Muscle layer of duodenum (tissue), 2 donors: ENCODE measurements at regions not wholly inside any gene's neighbourhood (a gene's known extent, or its start where the extent isn't known, plus 50 kb on each side); places are given as distances from the start of the nearest gene placed in this dataset.
"Not testable (repeated sequence)": the region's sequence is repeated elsewhere in the genome, so short reads cannot be mapped to it uniquely, and the experiment has no call there.

Experiments
- H3K27ac ChIP-seq: one replicate; pipeline ENCODE4 v1.7.0; 2013; ENCODE audit warnings: mild to moderate bottlenecking, low read length
- H3K27me3 ChIP-seq: one replicate; pipeline ENCODE4 v1.7.0; 2013; ENCODE audit warnings: low read depth, mild to moderate bottlenecking, control low read depth, low read length
- H3K36me3 ChIP-seq, 2 donors: one replicate each; pipeline ENCODE4 v1.7.0; 2013; ENCODE audit warnings: low read length in 2 of 2, control low read depth in 1 of 2, mild to moderate bottlenecking in 1 of 2; ENCODE audit not compliant: insufficient read depth in 2 of 2, control insufficient read depth in 1 of 2
- H3K4me1 ChIP-seq, 2 donors: one replicate each; pipeline ENCODE4 v1.7.0; 2013; ENCODE audit warnings: low read length in 2 of 2, mild to moderate bottlenecking in 2 of 2, control low read depth in 1 of 2, moderate library complexity in 1 of 2; ENCODE audit not compliant: insufficient read depth in 2 of 2, control insufficient read depth in 1 of 2
- H3K4me3 ChIP-seq, 2 donors: one replicate each; pipeline ENCODE4 v1.7.0; 2013; ENCODE audit warnings: low read length in 2 of 2, low read depth in 1 of 2, mild to moderate bottlenecking in 1 of 2
- H3K9me3 ChIP-seq, 2 donors: one replicate each; pipeline ENCODE4 v1.7.0; 2013; ENCODE audit warnings: low read length in 2 of 2, control low read depth in 1 of 2, mild to moderate bottlenecking in 1 of 2; ENCODE audit not compliant: control insufficient read depth in 1 of 2
- donor health status: healthy.

DNA sequence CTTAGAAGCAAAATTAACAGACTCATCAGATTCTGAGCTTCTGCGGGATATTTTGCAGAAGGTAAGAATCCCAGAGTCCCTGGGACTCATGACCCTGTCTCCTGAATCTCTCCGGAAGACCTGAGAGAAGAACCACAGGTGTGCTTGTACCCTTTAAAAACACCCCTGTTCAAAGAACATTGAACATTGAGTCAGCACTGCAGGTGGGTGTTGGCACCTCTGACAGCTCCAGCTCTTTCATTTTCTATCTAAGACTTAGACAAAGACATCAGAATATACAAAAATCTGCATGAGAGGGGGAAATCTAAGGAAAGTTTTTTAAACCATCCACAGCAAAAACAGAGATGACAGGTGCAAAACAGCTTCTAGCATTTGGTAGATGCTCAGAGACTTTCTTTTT is 50.1 kb upstream of the ROPN1B start:
- not testable (repeated sequence) for H3K27ac ChIP-seq, H3K9me3 ChIP-seq, H3K4me1 ChIP-seq, H3K27me3 ChIP-seq, H3K36me3 ChIP-seq, H3K4me3 ChIP-seq
